ENCODE measurements at regions not wholly inside any gene's neighbourhood (a gene's known extent, or its start where the extent isn't known, plus 50 kb on each side); places are given as distances from the start of the nearest gene placed in this dataset.
"Not testable (repeated sequence)": the region's sequence is repeated elsewhere in the genome, so short reads cannot be mapped to it uniquely, and the experiment has no call there.

DNA sequence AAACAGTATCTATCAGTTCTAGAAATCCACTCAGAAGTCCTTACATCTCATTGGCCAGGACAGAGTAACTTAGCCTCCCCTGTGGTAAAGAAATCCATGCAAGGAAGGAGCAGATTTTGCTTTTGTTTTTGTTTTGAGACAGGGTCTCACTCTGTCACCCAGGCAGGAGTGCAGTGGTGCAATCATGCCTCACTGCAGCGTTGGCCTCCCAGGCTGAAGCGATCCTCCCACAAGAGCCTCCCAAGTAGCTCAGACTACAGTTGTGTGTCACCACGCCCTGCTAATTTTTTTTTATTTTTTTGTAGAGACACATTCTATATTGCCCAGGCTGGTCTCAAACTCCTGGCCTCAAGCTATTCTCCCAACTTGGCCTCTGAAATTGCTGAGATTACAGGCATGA is 185.1 kb downstream of the NRP2 start:
- DNase-seq (ENCODE audit: low read depth): no peak
- TF ChIP-seq, protein P1, sequence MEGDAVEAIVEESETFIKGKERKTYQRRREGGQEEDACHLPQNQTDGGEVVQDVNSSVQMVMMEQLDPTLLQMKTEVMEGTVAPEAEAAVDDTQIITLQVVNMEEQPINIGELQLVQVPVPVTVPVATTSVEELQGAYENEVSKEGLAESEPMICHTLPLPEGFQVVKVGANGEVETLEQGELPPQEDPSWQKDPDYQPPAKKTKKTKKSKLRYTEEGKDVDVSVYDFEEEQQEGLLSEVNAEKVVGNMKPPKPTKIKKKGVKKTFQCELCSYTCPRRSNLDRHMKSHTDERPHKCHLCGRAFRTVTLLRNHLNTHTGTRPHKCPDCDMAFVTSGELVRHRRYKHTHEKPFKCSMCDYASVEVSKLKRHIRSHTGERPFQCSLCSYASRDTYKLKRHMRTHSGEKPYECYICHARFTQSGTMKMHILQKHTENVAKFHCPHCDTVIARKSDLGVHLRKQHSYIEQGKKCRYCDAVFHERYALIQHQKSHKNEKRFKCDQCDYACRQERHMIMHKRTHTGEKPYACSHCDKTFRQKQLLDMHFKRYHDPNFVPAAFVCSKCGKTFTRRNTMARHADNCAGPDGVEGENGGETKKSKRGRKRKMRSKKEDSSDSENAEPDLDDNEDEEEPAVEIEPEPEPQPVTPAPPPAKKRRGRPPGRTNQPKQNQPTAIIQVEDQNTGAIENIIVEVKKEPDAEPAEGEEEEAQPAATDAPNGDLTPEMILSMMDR (conservative IDR thresholded peaks at IDR 0.05; ENCODE audit: low read depth, low read length): no peak

DNA sequence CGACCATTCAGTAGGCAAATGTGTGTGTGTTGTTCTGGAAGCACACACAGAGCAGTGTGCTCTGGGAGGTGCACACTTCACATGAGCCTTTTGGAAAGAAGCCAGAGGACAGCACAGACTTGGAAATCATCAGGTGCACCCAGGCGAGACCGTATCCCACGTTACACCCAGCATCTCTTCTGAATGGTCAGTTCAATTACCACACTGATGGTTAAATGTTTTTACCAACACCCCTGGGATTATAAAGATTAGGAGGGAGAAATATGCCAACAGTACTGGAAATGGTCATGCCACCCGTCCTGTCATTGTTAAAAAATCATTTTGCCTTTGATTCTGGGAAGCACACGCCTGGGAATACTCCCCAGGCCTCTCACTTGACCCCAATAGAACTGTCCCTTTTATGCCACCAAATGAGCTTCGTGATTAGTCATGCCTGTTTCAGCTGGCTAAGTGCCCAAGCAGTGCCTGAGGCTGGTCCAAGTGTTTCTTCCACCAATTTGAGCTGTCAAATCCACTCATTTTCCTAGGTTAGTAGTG is 183.7 kb downstream of the NRP2 start:
- TF ChIP-seq, protein P1 (conservative IDR thresholded peaks at IDR 0.05; ENCODE audit: low read depth, low read length): no peak
- no peak overlapping the region for H3K4me3 ChIP-seq (ENCODE audit: low read depth, low read length)
- DNase-seq (ENCODE audit: low read depth): no peak

More for the DNA sequence above, 185.1 kb downstream of the NRP2 start:
- no peak overlapping the region for H3K4me3 ChIP-seq (ENCODE audit: low read depth, low read length)

DNA sequence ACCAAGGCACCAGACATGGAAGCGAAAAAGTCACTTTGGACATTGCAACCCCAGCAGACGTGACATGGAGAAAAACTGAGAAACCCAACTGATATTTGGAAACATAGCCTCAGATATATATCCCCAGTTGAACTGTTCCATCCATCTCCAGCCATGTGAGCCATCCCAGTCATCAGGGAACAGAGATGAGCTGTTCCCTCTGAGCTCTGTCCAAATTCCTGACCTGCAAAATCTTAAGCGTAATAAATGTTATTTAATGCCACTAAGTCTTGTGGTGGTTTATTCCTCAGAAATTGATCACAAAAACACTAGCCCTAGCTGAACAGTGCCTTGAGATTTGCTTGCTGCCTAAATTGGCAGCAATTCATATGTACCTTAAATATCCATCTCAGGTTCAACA is 182.8 kb downstream of the NRP2 start:
- TF ChIP-seq, protein P1 (conservative IDR thresholded peaks at IDR 0.05; ENCODE audit: low read depth, low read length): no peak
- DNase-seq (ENCODE audit: low read depth): no peak
- H3K4me3 ChIP-seq (ENCODE audit: low read depth, low read length): no peak overlapping the region

DNA sequence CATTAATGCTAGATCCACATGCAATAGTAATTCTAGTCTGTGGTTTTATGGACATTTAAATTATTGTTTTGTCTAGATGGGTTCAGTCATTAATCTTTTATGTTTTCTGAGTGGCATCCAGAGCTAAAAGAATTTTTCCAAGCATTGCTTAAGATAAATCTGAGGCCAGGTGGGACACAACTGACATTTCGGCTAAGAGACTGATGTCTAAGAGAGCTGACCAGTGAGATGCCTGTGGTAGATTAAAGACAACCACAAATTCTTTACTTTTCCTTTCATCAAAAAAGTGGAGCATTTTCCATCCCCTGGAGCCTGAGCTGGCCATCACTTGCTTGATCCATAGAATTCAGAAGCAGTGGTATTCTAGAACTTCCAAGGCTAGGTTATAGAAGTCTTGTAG is 182.2 kb downstream of the NRP2 start:
- TF ChIP-seq, protein P1 (conservative IDR thresholded peaks at IDR 0.05; ENCODE audit: low read depth, low read length): no peak
- H3K4me3 ChIP-seq (ENCODE audit: low read depth, low read length): no peak overlapping the region
- no peak for DNase-seq (ENCODE audit: low read depth)

DNA sequence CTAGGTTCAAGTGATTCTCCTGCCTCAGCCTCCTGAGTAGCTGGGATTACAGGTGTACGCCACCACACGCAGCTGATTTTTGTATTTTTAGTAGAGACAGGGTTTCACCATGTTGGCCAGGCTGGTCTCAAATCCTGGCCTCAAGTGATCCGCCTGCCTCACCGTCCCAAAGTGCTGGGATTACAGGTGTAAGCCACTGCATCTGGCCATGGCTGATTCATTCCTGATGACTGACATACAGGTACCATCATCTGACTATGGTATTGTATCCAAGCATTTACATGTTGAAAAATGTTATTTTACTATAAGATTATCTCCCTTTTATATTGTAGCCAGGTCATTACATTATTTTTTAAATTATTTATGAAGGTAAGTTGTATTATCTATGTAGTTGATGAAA is 180.5 kb downstream of the NRP2 start:
- not testable (repeated sequence) for DNase-seq (ENCODE audit: low read depth); H3K4me3 ChIP-seq (ENCODE audit: low read depth, low read length)

DNA sequence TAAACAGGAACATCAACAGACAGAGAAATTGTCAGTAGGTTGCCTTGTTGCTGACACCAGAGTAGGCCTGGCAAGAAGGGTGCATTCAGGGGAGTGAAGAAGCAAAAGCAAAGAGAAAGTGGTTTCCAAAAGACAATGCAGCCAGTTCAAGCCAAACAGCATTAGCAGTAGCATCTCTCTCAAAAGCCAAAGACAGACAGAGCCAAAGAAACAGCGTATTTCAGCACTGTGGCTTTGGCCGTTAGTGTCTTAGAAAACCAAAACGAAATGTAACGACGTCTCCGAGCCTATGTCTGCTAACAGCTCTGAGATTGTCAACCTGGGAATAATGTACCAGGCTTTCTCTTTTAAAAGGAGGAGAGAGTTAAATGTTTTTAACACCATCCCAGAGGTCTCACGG is 178.6 kb downstream of the NRP2 start:
- DNase-seq (ENCODE audit: low read depth): no peak
- no peak overlapping the region for H3K4me3 ChIP-seq (ENCODE audit: low read depth, low read length)
- TF ChIP-seq, protein P1 (conservative IDR thresholded peaks at IDR 0.05; ENCODE audit: low read depth, low read length): no peak

DNA sequence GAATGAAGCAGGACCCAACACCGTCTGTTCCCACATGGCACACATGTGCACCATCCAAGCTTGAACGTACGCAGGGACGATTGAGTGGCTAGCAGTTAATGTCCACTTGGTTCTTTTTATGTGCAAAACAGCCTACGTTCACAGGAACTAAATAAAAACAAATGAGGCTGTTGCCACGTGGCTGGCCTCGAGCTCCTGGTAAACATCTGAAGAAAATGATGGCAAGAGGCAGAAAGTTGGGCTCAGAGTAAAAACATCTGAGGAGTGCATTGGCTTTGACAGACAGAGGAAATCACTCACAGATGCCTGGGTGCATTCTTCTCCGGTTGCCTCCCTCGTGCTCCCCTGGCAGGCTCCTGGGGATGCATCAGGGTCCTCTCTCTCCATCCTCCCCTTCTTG is 177.9 kb downstream of the NRP2 start:
- TF ChIP-seq, protein P1 (conservative IDR thresholded peaks at IDR 0.05; ENCODE audit: low read depth, low read length): no peak

More for the DNA sequence above, 177.9 kb downstream of the NRP2 start:
- H3K4me3 ChIP-seq (ENCODE audit: low read depth, low read length): no peak overlapping the region
- no peak for DNase-seq (ENCODE audit: low read depth)

Data from epithelial cell of proximal tubule (primary cell).